ENCODE measurements at regions not wholly inside any gene's neighbourhood (a gene's known extent, or its start where the extent isn't known, plus 50 kb on each side); places are given as distances from the start of the nearest gene placed in this dataset.

GRCh38 chr5:126069329-126069728 lies 353.9 kb upstream of the GRAMD2B start:
- POLR2A ChIA-PET: no interaction called here
- CTCF ChIA-PET: interaction anchor here (1.2 kb wide), 1 partner anchor 10 kb away, joined by 3 read pairs; no protein-coding TSS in a partner anchor
- dilution Hi-C loops (cut with MboI; ENCODE audit: extremely low pct_ligation_motif_present, low sequenced_read_pairs): no loop called here

More at GRCh38 chr5:126069329-126069728, 353.9 kb upstream of the GRAMD2B start:
- Histone ChIP-seq H3K79me2 (ENCODE audit: control insufficient read depth, insufficient read depth, low read length) (no peaks in the 10 kb centered on the region), H3K4me3 (replicated peaks in 1 of 3; ENCODE audit: insufficient read depth in 1 of 3, low read depth in 1 of 3, low read length in 3 of 3) (no peak overlapping the region), H3K9me1 (replicated peaks; ENCODE audit: control insufficient read depth, extremely low read depth, insufficient read depth, low read length) (no peaks in the 10 kb centered on the region), H3K4me2 (ENCODE audit: insufficient read depth, low read length) (no peak overlapping the region), H3K9ac (replicated peaks; ENCODE audit: extremely low read depth, insufficient read depth, low read length) (no peak overlapping the region), H3K9me3 (replicated peaks; ENCODE audit: control insufficient read depth, insufficient read depth, low read length) (no peaks in the 10 kb centered on the region), H3K36me3 (ENCODE audit: control insufficient read depth in 2 of 2, extremely low read depth in 1 of 2, insufficient read depth in 2 of 2, low read length in 2 of 2) (no peaks in the 10 kb centered on the region), H3K27me3 (ENCODE audit: control insufficient read depth in 2 of 2, insufficient read depth in 2 of 2, low read length in 2 of 2) (no peaks in the 10 kb centered on the region), H4K20me1 (replicated peaks; ENCODE audit: control insufficient read depth, extremely low read depth, insufficient read depth, low read length) (no peaks in the 10 kb centered on the region), H3K4me1 (ENCODE audit: control insufficient read depth, extremely low read depth, insufficient read depth, low read length) (no peaks in the 10 kb centered on the region), H2AFZ (ENCODE audit: low read depth, low read length) (no peak overlapping the region), H3K27ac (ENCODE audit: insufficient read depth, low read depth, low read length) (no peak overlapping the region)
- intact Hi-C loops (cut with micrococcal nuclease): no loop called here
- no peak for DNase-seq (ENCODE audit: low read depth, low spot score)
- BruUV-seq (replicated peaks): no TSS peak
- TF ChIP-seq POLR2AphosphoS5 (IDR thresholded peaks at IDR 0.05; ENCODE audit: insufficient read depth, low read depth, low read length): no peak
- TF ChIP-seq POLR2A (IDR thresholded peaks at IDR 0.05; ENCODE audit: low read depth, low read length): no peak
- no peak for TF ChIP-seq FOS (IDR thresholded peaks at IDR 0.05; ENCODE audit: borderline replicate concordance, insufficient read depth, low read length)
- TF ChIP-seq JUN (IDR thresholded peaks at IDR 0.05; ENCODE audit: borderline replicate concordance, insufficient read depth, insufficient read length, low read depth): no peak
- TF ChIP-seq, protein P1, sequence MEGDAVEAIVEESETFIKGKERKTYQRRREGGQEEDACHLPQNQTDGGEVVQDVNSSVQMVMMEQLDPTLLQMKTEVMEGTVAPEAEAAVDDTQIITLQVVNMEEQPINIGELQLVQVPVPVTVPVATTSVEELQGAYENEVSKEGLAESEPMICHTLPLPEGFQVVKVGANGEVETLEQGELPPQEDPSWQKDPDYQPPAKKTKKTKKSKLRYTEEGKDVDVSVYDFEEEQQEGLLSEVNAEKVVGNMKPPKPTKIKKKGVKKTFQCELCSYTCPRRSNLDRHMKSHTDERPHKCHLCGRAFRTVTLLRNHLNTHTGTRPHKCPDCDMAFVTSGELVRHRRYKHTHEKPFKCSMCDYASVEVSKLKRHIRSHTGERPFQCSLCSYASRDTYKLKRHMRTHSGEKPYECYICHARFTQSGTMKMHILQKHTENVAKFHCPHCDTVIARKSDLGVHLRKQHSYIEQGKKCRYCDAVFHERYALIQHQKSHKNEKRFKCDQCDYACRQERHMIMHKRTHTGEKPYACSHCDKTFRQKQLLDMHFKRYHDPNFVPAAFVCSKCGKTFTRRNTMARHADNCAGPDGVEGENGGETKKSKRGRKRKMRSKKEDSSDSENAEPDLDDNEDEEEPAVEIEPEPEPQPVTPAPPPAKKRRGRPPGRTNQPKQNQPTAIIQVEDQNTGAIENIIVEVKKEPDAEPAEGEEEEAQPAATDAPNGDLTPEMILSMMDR (IDR thresholded peaks at IDR 0.05; ENCODE audit: extremely low read depth in 1 of 2, insufficient read depth in 1 of 2, low read depth in 1 of 2, low read length in 2 of 2): no peak
- no peak for TF ChIP-seq GATA2 (IDR thresholded peaks at IDR 0.05; ENCODE audit: insufficient read depth, insufficient read length, low read depth, low read length)
- no peak for TF ChIP-seq EZH2 (IDR thresholded peaks at IDR 0.05; ENCODE audit: borderline replicate concordance, low read depth, low read length, severe bottlenecking)
- TF ChIP-seq MAX (IDR thresholded peaks at IDR 0.05; ENCODE audit: insufficient read depth, insufficient read length): no peak
- TF ChIP-seq MYC (IDR thresholded peaks at IDR 0.05; ENCODE audit: low read depth, low read length): no peak
- no peak for FAIRE-seq

All from endothelial cell of umbilical vein (primary cell).